ENCODE measurements at regions not wholly inside any gene's neighbourhood (a gene's known extent, or its start where the extent isn't known, plus 50 kb on each side); places are given as distances from the start of the nearest gene placed in this dataset. TPM values are rescaled to one million over a fixed set of nuclear protein-coding genes. Genes with fewer than 3 reads are reported as not detected.

Small RNA genes lying in the stretch of these regions (small RNA-seq; reads per million reads assigned to genes)
- not detected for gene RF00019 (ENCODE audit: insufficient read depth)
